Ammon's horn (tissue), 1 donor: ENCODE measurements at regions not wholly inside any gene's neighbourhood (a gene's known extent, or its start where the extent isn't known, plus 50 kb on each side); places are given as distances from the start of the nearest gene placed in this dataset.
A peak's percentile ranks its signal among the peaks of the same experiment; 100 is the strongest.

Experiments
- DNase-seq: peaks from one replicate; pipeline ENCODE4 v3.0.0-alpha.2; 2016; ENCODE audit warnings: low spot score

- no peak for DNase-seq
These were observed 468.7 kb downstream of the NOVA1 start for GRCh38 chr14:26128931-26129671.

- no peak for DNase-seq
These were observed 472.9 kb downstream of the NOVA1 start for GRCh38 chr14:26124896-26125438.

- no peak for DNase-seq
These were observed 474.4 kb downstream of the NOVA1 start for GRCh38 chr14:26123459-26123858.

GRCh38 chr14:26121181-26121580, 476.7 kb downstream of the NOVA1 start:
- DNase-seq, result no peak

- DNase-seq, result no peak
These were observed 483.8 kb downstream of the NOVA1 start for GRCh38 chr14:26113911-26114640.

- DNase-seq, result no peak
These were observed 493.1 kb downstream of the NOVA1 start for GRCh38 chr14:26104717-26105116.

GRCh38 chr14:26097852-26098251, 500.0 kb downstream of the NOVA1 start:
- no peak for DNase-seq

GRCh38 chr14:26088275-26088674, 509.6 kb downstream of the NOVA1 start:
- DNase-seq, result no peak

- no peak for DNase-seq
These were observed 516.8 kb downstream of the NOVA1 start for GRCh38 chr14:26081043-26081442.

- DNase-seq, result peak; percentile 3
These were observed 519.3 kb downstream of the NOVA1 start for GRCh38 chr14:26078561-26078960.

GRCh38 chr14:26074892-26075291, 522.9 kb downstream of the NOVA1 start:
- no peak for DNase-seq

- DNase-seq, result no peak
These were observed 527.4 kb downstream of the NOVA1 start for GRCh38 chr14:26070443-26070842.

GRCh38 chr14:26067786-26068459, 529.9 kb downstream of the NOVA1 start:
- DNase-seq, result no peak

- no peak for DNase-seq
These were observed 530.5 kb downstream of the NOVA1 start for GRCh38 chr14:26067341-26067740.

GRCh38 chr14:26056036-26056616, 541.7 kb downstream of the NOVA1 start:
- DNase-seq, result no peak

- no peak for DNase-seq
These were observed 565.5 kb downstream of the NOVA1 start for GRCh38 chr14:26032348-26032747.

GRCh38 chr14:26026384-26026783, 571.4 kb downstream of the NOVA1 start:
- no peak for DNase-seq

GRCh38 chr14:26023967-26024366, 573.9 kb downstream of the NOVA1 start:
- no peak for DNase-seq

- no peak for DNase-seq
These were observed 576.1 kb downstream of the NOVA1 start for GRCh38 chr14:26021759-26022158.

GRCh38 chr14:26017270-26017669, 580.6 kb downstream of the NOVA1 start:
- DNase-seq, result no peak

GRCh38 chr14:26008290-26008689, 589.5 kb downstream of the NOVA1 start:
- DNase-seq, result no peak

GRCh38 chr14:26004342-26004741, 593.5 kb downstream of the NOVA1 start:
- no peak for DNase-seq
